T-helper 2 cell treated with Interferon-gamma antibody and Interleukin-4, amounts not matched to agents 5 μg/mL and 100 μg/mL, for 36 hours (primary cell): ENCODE measurements at regions not wholly inside any gene's neighbourhood (a gene's known extent, or its start where the extent isn't known, plus 50 kb on each side); places are given as distances from the start of the nearest gene placed in this dataset.

Experiments
- DNase-seq: peaks from one replicate; pipeline ENCODE4 v3.0.0; 2021; ENCODE audit warnings: low spot score
- H3K27ac Mint-ChIP-seq: one replicate; pipeline ENCODE4 v1.8.0; 2021; ENCODE audit warnings: mild to moderate bottlenecking, mixed read lengths
- H3K27me3 Mint-ChIP-seq: one replicate; pipeline ENCODE4 v1.8.0; 2021; ENCODE audit warnings: low read depth, mixed read lengths
- H3K36me3 Mint-ChIP-seq: one replicate; pipeline ENCODE4 v1.8.0; 2021; ENCODE audit warnings: low read depth, mixed read lengths
- H3K4me1 Mint-ChIP-seq: one replicate; pipeline ENCODE4 v1.8.0; 2021; ENCODE audit warnings: low read depth, mixed read lengths
- H3K4me3 Mint-ChIP-seq: one replicate; pipeline ENCODE4 v1.8.0; 2022; ENCODE audit warnings: mild to moderate bottlenecking, moderate library complexity, mixed read lengths
- H3K9me3 Mint-ChIP-seq: one replicate; pipeline ENCODE4 v1.8.0; 2021; ENCODE audit warnings: mixed read lengths

- no peak overlapping the region for H3K4me3 Mint-ChIP-seq
- no peak for DNase-seq
- no peaks in the 10 kb centered on the region for H3K27me3 Mint-ChIP-seq
- no peaks in the 10 kb centered on the region for H3K9me3 Mint-ChIP-seq
- no peaks in the 10 kb centered on the region for H3K36me3 Mint-ChIP-seq
- H3K27ac Mint-ChIP-seq, result no peak overlapping the region
- H3K4me1 Mint-ChIP-seq, result no peaks in the 10 kb centered on the region
These were observed 1500.4 kb downstream of the EFNB2 start for GRCh38 chr13:105035092-105035491.

- Mint-ChIP-seq H3K27ac (no peak overlapping the region), H3K4me1 (no peaks in the 10 kb centered on the region), H3K27me3 (no peaks in the 10 kb centered on the region), H3K36me3 (no peaks in the 10 kb centered on the region), H3K4me3 (no peak overlapping the region), H3K9me3 (no peaks in the 10 kb centered on the region)
- no peak for DNase-seq
These were observed 1501.5 kb downstream of the EFNB2 start for GRCh38 chr13:105033999-105034398.

- H3K4me1 Mint-ChIP-seq, result no peaks in the 10 kb centered on the region
- H3K27me3 Mint-ChIP-seq, result no peaks in the 10 kb centered on the region
- no peaks in the 10 kb centered on the region for H3K36me3 Mint-ChIP-seq
- no peak overlapping the region for H3K4me3 Mint-ChIP-seq
- DNase-seq, result no peak
- no peak overlapping the region for H3K27ac Mint-ChIP-seq
- H3K9me3 Mint-ChIP-seq, result no peaks in the 10 kb centered on the region
These were observed 1504.2 kb downstream of the EFNB2 start for GRCh38 chr13:105031306-105031705.

GRCh38 chr13:105030851-105031250 lies 1504.6 kb downstream of the EFNB2 start:
- H3K36me3 Mint-ChIP-seq, result no peaks in the 10 kb centered on the region
- no peak for DNase-seq
- no peaks in the 10 kb centered on the region for H3K4me1 Mint-ChIP-seq
- H3K27ac Mint-ChIP-seq, result no peak overlapping the region
- H3K9me3 Mint-ChIP-seq, result no peaks in the 10 kb centered on the region
- H3K27me3 Mint-ChIP-seq, result no peaks in the 10 kb centered on the region
- no peak overlapping the region for H3K4me3 Mint-ChIP-seq

- H3K4me1 Mint-ChIP-seq, result no peaks in the 10 kb centered on the region
- no peak overlapping the region for H3K27ac Mint-ChIP-seq
- no peaks in the 10 kb centered on the region for H3K27me3 Mint-ChIP-seq
These were observed 1516.4 kb downstream of the EFNB2 start for GRCh38 chr13:105019073-105019472.

GRCh38 chr13:105016266-105016665 lies 1519.2 kb downstream of the EFNB2 start:
- no peak for DNase-seq
- Mint-ChIP-seq H3K9me3 (no peaks in the 10 kb centered on the region), H3K36me3 (no peaks in the 10 kb centered on the region)

More at GRCh38 chr13:105019073-105019472, 1516.4 kb downstream of the EFNB2 start:
- Mint-ChIP-seq H3K36me3 (no peaks in the 10 kb centered on the region), H3K4me3 (no peak overlapping the region), H3K9me3 (no peaks in the 10 kb centered on the region)
- no peak for DNase-seq

GRCh38 chr13:105008604-105009003 lies 1526.9 kb downstream of the EFNB2 start:
- DNase-seq, result no peak
- no peaks in the 10 kb centered on the region for H3K27me3 Mint-ChIP-seq
- no peak overlapping the region for H3K4me3 Mint-ChIP-seq
- no peaks in the 10 kb centered on the region for H3K36me3 Mint-ChIP-seq
- H3K27ac Mint-ChIP-seq, result no peak overlapping the region
- H3K4me1 Mint-ChIP-seq, result no peaks in the 10 kb centered on the region
- no peaks in the 10 kb centered on the region for H3K9me3 Mint-ChIP-seq

More at GRCh38 chr13:105016266-105016665, 1519.2 kb downstream of the EFNB2 start:
- H3K27me3 Mint-ChIP-seq, result no peaks in the 10 kb centered on the region
- H3K27ac Mint-ChIP-seq, result no peak overlapping the region
- no peaks in the 10 kb centered on the region for H3K4me1 Mint-ChIP-seq
- H3K4me3 Mint-ChIP-seq, result no peak overlapping the region

GRCh38 chr13:105007166-105007808 lies 1528.2 kb downstream of the EFNB2 start:
- Mint-ChIP-seq H3K27ac (no peak overlapping the region), H3K4me1 (no peaks in the 10 kb centered on the region), H3K27me3 (no peaks in the 10 kb centered on the region), H3K4me3 (no peak overlapping the region), H3K9me3 (no peaks in the 10 kb centered on the region), H3K36me3 (no peaks in the 10 kb centered on the region)
- DNase-seq, result no peak

- H3K4me1 Mint-ChIP-seq, result no peaks in the 10 kb centered on the region
- no peaks in the 10 kb centered on the region for H3K27me3 Mint-ChIP-seq
- no peak overlapping the region for H3K4me3 Mint-ChIP-seq
- H3K27ac Mint-ChIP-seq, result no peak overlapping the region
- H3K9me3 Mint-ChIP-seq, result no peaks in the 10 kb centered on the region
- no peaks in the 10 kb centered on the region for H3K36me3 Mint-ChIP-seq
- no peak for DNase-seq
These were observed 1539.4 kb downstream of the EFNB2 start for GRCh38 chr13:104996022-104996421.

GRCh38 chr13:104993708-104994107 lies 1541.8 kb downstream of the EFNB2 start:
- Mint-ChIP-seq H3K4me3 (no peak overlapping the region), H3K27me3 (no peaks in the 10 kb centered on the region), H3K27ac (no peak overlapping the region), H3K9me3 (no peaks in the 10 kb centered on the region), H3K36me3 (no peaks in the 10 kb centered on the region), H3K4me1 (no peaks in the 10 kb centered on the region)
- no peak for DNase-seq

GRCh38 chr13:104987621-104988020 lies 1547.8 kb downstream of the EFNB2 start:
- Mint-ChIP-seq H3K27ac (no peak overlapping the region), H3K36me3 (no peaks in the 10 kb centered on the region), H3K4me3 (no peak overlapping the region), H3K27me3 (no peaks in the 10 kb centered on the region), H3K4me1 (peaks cover 12% of the 10 kb centered on the region), H3K9me3 (no peaks in the 10 kb centered on the region)
- DNase-seq, result no peak

- Mint-ChIP-seq H3K27me3 (no peaks in the 10 kb centered on the region), H3K4me1 (peaks cover 12% of the 10 kb centered on the region), H3K36me3 (no peaks in the 10 kb centered on the region), H3K9me3 (no peaks in the 10 kb centered on the region), H3K27ac (peak overlapping the region; percentile 55), H3K4me3 (peak overlapping the region; percentile 16)
- peak; percentile 7 for DNase-seq
These were observed 1551.1 kb downstream of the EFNB2 start for GRCh38 chr13:104984296-104984818.

- Mint-ChIP-seq H3K4me1 (peaks cover 12% of the 10 kb centered on the region), H3K36me3 (no peaks in the 10 kb centered on the region), H3K27me3 (no peaks in the 10 kb centered on the region), H3K4me3 (no peak overlapping the region), H3K27ac (no peak overlapping the region), H3K9me3 (no peaks in the 10 kb centered on the region)
- no peak for DNase-seq
These were observed 1551.9 kb downstream of the EFNB2 start for GRCh38 chr13:104983601-104984000.

GRCh38 chr13:104980586-104980985 lies 1554.9 kb downstream of the EFNB2 start:
- Mint-ChIP-seq H3K9me3 (no peaks in the 10 kb centered on the region), H3K4me3 (no peak overlapping the region), H3K27me3 (no peaks in the 10 kb centered on the region), H3K36me3 (no peaks in the 10 kb centered on the region), H3K4me1 (peaks cover 12% of the 10 kb centered on the region), H3K27ac (no peak overlapping the region)
- DNase-seq, result no peak
